OCI-M2 (cell line): ENCODE measurements at regions not wholly inside any gene's neighbourhood (a gene's known extent, or its start where the extent isn't known, plus 50 kb on each side); places are given as distances from the start of the nearest gene placed in this dataset.
"Not testable (repeated sequence)": the region's sequence is repeated elsewhere in the genome, so short reads cannot be mapped to it uniquely, and the experiment has no call there.

Experiments used
- DNase-seq: peaks from one replicate; lab custom pipeline; 2025; ENCODE audit not compliant: unreplicated experiment; lab: John Stamatoyannopoulos, UW

DNA sequence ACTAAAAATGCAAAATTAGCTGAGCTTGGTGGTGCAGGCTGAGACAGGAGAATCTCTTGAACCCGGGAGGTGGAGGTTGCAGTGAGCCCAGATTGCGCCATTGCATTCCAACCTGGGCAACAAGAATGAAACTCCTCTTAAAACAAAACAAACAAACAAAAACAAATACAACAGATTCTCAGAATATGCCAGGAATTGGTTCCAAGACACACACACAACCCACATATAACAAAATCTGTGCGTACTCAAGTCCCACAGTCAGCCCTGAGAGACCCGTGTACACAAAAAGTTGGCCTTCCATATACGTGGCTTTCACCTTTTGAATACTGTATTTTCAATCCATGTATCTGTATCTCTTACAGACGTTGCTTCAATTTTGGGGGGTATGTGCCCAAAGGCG lies 98.9 kb upstream of the MARCKS start:
- DNase-seq, result no peak

DNA sequence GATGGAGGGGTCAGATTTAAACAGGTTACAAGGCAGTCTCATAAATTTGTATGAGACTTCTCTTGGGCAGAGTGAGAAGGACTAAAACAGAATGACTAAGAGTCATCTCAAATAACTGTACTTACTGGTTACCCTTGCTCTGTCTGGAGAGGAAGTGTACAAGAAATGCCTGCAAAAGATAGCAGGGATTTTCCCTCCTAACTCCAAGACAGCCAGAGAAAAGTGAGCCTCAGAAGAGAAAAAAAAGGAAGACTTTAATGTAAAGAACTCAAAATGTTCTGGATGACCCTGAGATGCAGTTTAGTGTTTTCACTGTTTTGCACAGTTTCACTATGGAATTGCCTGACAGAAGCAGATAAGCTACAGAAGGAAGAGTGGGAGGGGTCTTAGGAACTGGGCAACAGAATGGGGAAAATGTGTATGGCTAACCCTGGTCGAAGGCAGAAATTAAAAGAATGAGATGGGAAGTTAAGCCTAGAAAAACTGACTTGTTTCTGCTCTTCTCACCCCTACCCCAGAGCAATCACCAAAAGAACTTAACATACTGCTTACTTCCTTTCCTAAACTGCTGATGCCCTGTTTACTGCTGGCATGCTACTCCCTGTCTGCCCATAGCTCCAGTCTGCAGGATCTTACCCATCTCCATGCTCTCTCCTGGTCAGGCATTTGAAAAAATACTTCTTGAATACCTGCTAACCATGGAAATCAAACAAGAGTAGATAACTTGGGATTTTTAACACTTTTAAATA lies 98.1 kb upstream of the MARCKS start:
- no peak for DNase-seq

DNA sequence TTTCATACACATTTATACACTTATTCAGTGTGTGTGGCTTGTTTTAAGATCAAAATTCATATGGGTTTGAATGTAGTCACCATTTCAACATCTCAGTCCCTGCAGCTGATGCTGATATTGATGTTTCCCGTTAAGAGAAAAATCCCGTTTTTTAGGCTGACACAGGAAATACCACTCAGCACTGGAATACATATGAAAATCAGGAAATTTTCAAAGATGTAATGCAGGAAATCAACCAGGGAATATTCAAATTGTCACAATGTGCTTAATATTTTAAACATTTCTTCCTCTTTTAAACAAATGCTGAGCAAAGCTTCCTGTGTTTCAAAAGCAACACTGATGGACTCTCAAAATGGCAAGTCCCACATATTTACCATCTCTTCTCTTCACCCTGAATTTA lies 94.5 kb upstream of the MARCKS start:
- DNase-seq, result no peak

DNA sequence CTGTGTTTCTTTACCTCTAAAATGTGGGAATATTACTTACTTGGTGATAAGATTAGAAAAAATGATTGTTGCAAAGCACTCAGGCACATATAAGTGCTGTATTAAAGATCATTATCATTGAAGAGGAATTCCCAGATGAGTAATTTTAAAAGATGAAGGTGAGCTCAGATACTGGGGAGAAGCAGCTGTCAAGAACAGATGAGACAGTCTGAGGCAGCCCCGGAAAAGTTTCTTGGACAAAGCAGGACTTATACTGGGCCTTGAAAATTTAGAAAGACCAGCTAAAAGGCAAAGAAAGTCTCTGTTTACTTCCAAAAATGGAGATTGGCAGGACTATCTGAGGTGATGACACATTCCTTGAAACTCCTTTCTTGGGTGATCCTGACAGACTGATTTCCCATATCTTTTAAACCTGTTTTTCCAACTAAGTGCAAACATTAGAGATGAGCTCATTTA lies 93.8 kb upstream of the MARCKS start:
- no peak for DNase-seq

DNA sequence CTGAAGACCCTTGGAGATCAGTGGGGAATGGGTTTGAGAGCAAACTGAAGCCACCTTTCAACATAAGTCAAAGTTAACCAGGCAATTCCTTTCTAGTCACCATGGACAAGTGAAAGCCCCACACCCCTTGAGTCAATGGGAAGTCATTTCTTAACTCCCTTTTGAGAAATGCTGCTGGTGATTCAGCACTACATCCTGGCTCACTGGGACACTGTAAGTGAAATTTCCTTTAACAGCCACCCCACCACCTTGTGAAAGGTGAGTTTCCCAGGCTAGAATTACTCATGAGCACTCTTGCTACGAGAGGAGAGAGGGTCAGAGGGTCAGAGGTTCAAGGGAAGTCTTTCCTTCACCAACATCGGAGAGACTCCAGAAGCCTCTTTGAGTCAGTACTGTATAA lies 93.3 kb upstream of the MARCKS start:
- DNase-seq, result no peak

DNA sequence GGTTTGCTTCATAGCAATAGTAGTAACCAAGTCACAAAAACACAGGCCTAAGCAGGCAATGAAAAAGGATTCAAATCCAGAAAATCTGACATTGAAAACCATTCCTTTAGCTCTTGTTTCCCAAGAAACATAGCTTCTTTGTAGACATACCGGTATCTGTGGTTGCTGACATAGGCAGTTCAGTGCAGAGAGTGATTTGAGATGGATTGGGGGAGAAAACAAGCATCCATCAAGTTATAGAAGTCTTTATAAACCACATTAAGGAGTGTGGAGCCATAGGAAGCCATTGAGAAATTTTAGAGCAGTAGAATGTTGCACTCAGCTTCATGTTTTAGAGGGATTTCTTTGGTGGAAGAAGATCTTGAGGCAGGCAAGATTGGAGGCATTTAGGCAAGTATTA lies 91.2 kb upstream of the MARCKS start:
- no peak for DNase-seq

DNA sequence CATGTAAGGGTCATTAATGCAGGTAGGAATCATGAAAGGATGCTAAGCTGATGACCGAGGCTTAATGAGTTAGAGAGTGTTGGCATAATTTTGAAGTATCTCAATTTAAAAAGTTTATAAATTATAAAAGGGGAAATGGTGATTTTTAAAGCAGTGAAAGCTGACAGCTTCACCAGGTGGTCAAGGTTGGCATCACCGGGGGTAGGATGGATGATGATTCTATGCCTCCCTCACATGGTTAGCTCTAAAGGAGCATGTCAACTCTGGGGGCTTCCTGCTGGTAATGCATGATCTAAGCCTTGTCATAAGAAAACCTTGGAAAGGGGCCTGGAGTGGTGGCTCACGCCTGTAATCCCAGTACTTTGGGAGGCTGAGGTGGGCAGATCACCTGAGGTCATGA lies 89.2 kb upstream of the MARCKS start:
- no peak for DNase-seq

DNA sequence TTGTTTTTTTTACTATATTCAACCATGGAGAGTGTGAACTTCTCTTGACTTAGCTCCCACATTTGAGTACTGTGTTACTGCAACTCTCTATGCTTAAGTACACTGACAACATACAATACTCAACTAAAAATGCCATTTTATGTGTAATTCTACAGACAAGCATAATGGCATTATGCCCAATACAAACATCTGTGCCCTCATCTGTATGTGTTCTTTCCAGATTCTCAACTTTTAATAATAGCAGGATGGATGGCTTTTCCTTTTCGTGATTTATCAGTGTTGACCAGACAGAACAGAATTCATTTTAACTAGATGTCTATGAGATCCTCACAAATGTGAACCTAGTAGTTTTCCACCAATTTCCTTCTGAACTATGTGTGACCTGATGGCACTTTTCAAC lies 84.2 kb upstream of the MARCKS start:
- DNase-seq, result no peak

DNA sequence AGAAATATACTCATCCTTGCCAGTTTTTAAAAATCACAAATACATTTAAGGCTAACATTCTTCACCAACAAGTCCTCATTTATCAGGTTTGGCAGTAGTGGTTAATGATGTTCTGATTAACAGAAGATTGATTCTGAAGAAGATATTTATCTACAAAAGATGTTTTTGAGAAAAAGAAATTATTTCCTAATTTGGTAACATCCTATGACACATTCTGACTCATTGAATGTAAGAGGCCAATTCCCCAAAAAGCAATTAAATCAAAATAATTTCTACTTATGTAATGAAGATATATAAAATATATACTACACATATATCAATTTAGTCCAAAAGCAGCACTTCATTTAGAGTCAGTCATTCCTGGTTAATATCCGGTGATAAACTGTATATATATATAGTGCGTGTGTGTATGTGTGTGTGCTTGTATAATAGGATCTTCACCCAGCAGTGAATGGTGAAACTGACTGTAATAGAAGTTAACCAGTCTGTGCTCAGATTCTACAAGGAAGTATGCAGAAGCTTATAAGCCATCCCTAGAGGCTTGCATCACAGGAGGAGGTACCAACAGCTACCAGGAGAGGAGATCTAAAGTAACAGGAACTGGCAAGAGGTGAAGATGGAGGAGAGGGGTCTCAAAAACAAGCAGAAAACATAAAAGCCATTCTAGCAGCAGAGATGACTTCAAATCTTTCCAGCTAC lies 82.9 kb upstream of the MARCKS start:
- DNase-seq, result no peak

DNA sequence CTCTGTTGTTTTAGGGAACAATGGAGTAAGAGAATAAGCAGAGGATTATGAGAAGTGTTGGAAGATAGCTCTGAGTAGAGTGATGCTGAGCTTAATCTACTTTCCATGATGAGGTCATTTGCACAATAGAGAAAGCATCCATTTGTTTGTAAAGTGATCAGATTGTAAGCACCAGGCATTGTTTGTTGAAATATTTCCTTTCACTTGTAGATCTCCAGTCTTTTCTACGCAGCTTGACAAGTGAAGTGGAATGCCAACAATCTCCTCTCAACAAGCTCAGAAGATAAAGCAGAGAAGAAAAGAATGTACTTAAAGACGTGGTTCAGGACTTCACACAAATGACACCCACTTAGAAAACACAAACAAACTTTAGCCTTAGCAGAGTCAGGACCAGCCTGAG lies 80.1 kb upstream of the MARCKS start:
- no peak for DNase-seq

DNA sequence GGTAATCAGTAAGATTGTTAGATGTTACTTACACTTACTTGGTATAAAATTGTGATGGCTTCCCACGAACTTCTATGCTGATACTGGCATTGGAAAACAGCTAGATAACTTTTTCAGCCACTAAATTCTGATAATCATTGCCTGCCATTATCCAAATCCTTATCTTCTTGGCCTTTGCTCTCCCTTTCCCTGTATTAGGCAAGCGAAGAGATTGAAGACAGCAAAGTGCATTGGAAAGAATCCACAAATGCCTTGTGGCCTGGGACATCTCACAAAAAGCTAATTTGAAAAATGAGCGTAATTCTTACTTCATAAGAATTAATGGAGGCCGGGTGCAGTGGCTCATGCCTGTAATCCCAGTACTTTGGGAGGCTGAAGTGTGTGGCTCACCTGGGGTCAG lies 79.5 kb upstream of the MARCKS start:
- no peak for DNase-seq

DNA sequence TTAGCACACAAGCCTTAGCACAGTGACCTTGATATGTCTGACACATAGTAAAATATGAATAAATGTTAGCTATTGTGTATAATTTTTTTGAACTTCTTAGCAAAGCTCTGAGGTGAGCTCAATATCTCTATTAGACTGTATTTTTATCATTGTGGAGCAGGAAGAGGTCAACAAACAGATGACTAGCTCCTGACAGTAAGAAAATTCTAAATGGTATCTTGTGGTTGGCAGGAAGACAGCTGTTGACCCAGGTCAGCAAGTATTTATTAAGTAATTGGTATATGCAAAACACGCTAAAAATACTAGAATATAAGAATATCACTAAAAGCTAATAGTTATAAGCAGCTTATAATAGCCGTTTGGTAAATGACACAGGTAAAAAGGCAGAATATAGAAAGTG lies 77.5 kb upstream of the MARCKS start:
- no peak for DNase-seq

DNA sequence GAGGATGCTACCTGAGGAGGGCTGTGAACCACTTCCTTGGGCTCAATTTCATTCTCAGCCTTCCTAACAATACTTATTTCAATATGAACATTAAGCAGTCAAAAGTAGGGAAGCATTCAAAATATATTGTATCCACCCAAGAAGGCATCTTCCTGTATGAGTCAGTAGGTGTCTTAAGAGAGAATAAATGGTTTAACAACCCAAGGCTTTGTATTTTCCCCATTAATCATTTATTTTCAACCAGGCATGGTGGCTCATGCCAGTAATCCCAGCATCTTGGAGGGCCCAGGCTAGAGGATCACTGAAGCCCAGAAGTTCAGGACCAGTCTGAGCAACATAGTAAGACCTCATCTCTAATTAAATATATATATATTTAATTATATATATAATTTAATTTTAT lies 74.5 kb upstream of the MARCKS start:
- no peak for DNase-seq

DNA sequence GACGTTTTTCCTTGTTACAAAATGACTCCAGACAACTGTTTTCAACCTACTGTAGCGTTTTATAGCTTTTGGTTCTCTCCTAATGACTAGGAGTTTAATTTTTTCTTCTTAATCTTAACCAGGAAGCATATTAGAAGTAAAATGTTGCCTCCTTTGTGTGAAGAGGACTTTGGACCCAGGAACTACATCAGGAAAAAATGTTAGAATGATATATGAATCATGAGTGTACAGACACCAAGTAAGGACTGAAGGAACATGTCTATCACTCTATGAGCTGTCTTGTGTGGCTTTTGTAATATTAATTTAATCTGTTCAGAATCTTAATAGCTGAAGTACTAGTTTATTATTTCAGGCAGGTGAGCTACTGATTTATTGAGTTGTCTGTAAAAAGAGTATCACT lies 71.0 kb upstream of the MARCKS start:
- no peak for DNase-seq

DNA sequence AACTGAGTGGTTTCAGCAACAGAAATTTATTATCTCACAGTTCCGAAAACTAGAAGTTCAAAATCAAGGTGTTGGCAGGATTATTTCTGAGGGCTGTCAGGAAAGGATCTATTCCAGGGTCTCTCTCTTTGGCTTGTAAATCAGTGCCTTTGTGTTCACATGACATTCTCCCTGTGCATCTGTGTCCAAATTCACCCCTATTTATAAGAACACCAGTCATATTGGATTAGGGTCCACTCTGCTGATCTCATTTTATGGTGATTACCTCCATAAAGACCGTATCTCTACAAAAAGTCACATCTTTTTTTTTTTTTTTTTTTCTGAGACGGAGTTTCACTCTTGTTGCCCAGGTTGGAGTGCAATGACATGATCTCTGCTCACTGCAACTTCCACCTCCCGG lies 68.6 kb upstream of the MARCKS start:
- no peak for DNase-seq

DNA sequence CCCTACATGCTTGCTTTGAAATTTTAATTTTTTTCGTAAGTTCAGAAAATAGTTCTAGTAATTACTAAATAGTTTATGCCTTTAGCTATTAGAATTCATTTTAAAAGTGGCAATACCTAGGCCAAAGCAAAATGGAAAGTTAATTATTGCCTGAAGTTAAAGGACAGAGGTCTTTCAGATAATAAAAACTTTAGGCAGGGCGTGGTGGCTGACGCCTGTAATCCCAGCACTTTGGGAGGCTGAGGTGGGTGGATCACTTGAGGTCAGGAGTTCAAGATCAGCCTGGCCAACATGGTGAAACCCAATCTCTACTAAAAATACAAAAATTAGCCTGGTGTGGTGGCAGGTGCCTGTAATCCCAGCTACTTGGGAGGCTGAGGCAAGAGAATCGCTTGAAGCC lies 65.9 kb upstream of the MARCKS start:
- not testable (repeated sequence) for DNase-seq

DNA sequence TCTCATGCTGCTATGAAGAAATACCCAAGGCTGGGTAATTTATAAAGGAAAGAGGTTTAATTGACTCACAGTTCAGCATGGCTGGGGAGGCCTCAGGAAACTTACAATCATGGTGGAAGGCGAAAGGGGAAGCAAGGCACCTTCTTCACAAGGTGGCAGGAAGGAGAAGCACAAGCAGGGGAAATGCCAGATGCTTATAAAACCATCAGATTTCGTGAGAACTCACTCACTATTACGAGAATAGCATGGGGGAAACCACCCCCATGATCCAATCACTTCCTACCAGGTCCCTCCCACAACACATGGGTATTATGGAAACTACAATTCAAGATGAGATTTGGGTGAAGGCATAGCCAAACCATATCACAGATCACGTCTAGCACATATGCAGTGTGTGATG lies 61.8 kb upstream of the MARCKS start:
- not testable (repeated sequence) for DNase-seq

DNA sequence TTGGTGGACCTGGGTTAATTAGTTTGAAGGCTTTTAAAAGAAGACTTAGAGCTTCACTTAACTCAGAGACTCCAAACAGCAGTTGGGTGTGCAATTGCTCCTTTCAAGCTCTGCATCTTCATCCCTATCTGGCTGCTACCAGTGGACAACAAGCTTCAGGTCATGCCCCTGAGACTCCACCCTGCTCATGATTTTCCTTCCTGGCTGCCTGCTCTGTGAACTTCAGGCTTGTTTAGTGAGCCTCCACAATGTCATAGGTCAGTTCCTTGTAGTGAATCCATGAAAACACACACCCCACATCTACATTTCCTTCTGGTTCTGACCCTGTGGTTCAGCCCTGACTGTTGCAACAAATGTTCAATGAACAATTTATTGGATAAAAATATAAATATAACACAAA lies 61.1 kb upstream of the MARCKS start:
- DNase-seq, result no peak

DNA sequence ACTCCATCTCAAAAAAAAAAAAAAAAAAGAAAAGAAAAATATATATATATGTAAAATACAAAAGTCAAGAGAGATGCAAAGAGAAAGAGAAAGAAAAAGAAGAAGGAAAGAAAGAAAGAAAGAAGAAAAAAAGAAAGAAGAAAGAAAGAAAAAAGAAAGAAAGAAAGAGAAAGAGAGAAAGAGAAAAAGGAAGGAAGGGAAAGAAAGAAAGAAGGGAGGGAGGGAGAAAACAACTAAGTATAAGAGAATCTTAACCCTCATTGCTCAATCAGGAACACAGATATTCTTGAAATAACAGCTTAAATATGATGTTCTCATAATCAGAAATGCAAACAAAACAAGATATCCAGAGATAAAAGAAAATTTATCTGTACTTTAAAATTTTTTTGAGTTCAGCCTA lies 54.4 kb upstream of the MARCKS start:
- DNase-seq, result no peak

DNA sequence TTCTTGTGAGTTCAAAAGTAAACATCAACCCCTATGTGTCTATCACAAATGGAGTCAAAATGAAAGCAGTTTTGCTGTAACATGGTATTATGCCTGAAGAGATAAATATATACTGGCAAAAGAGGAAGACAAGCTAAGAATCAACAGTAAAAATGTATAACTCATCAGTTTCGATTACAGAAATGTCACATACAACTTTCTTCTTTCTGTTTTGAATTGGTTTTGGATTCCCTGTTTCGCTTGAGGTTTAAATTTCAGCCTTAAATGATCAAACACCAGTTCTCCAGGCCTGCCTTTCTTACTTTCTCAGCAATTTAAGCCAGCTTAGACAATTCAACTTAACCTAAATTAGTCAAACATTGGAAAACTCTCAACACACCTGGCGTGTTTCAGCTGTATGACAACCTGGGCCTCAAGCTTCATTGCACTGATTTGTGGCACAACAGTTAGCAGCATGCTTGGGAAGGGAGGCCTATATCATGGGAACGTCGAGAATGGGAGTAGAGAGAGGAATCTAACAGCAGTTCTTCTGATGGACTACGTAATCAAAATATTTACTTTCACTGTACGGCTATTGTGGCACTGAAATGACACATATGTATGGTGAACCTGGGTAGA lies 51.9 kb upstream of the MARCKS start:
- DNase-seq, result no peak

DNA sequence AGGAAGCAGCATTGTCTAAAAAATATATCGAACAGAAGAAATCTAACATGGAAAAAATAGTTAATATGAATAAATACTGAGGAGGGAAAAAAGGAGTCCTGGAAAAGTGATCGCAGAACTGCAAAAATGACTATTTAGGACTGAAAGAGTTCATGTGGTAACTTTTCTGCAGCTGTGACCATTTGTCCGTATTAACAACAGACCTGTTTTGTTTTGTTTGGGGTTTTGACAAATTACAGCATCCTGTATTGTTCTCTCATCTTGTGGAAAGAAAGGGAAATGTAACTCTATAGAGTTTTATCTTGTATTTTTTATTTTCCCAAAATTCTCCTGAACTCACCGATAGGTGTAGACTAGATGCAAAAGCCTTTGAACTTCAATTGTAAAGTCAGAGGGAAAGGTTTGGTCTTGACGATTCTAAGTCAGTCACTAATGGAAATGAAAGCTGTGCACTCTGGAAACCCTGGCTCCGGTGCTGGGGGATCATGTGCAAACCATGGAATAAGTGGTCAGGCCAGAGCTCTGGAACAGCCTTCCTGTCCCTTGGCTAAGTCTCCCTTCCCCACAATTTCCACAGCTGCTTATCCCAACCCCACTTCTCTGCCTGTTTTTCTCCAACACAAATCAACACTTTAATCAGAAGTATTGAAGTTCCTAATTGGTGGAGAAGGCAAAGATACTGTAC lies 51.2 kb upstream of the MARCKS start:
- DNase-seq, result no peak
